WTC11 (cell line): ENCODE measurements at regions not wholly inside any gene's neighbourhood (a gene's known extent, or its start where the extent isn't known, plus 50 kb on each side); places are given as distances from the start of the nearest gene placed in this dataset.

Experiments used
- ATAC-seq: fragments of 200-7000 bp; cut with Tn5 transposase; 2 replicates; pipeline ENCODE4 v1.10.0; 2021; ENCODE audit warnings: mild to moderate bottlenecking, moderate library complexity
- CTCF ChIA-PET: fragments of 300-600 bp; sonication (Branson Sonifier 250); formaldehyde crosslinking; loops from one replicate; lab custom pipeline; 2021; ENCODE audit warnings: antibody characterized with exemption; lab: Charles Lee
- POLR2A ChIA-PET: fragments of 350-600 bp; sonication (Branson Sonifier 250); formaldehyde crosslinking; loops from one replicate; lab custom pipeline; 2021; ENCODE audit warnings: antibody characterized with exemption; lab: Charles Lee
- DNase-seq: peaks from one replicate; pipeline ENCODE4 v3.0.0; 2021; ENCODE audit warnings: low spot score
- H3K27ac Mint-ChIP-seq: 2 replicates; pipeline ENCODE4 v1.8.0; 2021; ENCODE audit warnings: mixed read lengths
- H3K27me3 Mint-ChIP-seq: 2 replicates; pipeline ENCODE4 v1.8.0; 2021; ENCODE audit warnings: low read depth, mild to moderate bottlenecking, moderate library complexity, mixed read lengths
- H3K36me3 Mint-ChIP-seq: 2 replicates; pipeline ENCODE4 v1.8.0; 2021; ENCODE audit warnings: mixed read lengths
- H3K4me1 Mint-ChIP-seq: 2 replicates; pipeline ENCODE4 v1.8.0; 2022; ENCODE audit warnings: mixed read lengths
- H3K4me3 Mint-ChIP-seq: 2 replicates; pipeline ENCODE4 v1.8.0; 2021; ENCODE audit warnings: mild to moderate bottlenecking, moderate library complexity, mixed read lengths
- H3K9me3 Mint-ChIP-seq: 2 replicates; pipeline ENCODE4 v1.8.0; 2021; ENCODE audit warnings: mixed read lengths
- ATF6 ChIP-seq: sonication (generic); formaldehyde crosslinking; IDR thresholded peaks from 2 replicates; pipeline ENCODE4 v1.8.1; 2023; ENCODE audit warnings: mild to moderate bottlenecking, missing genetic modification reagents
- CREB1 ChIP-seq: sonication (generic); formaldehyde crosslinking; IDR thresholded peaks from 2 replicates; pipeline ENCODE4 v1.8.0; 2023; ENCODE audit warnings: mild to moderate bottlenecking, missing genetic modification reagents
- ELF4 ChIP-seq: sonication (generic); formaldehyde crosslinking; IDR thresholded peaks from 2 replicates; pipeline ENCODE4 v1.8.1; 2022; ENCODE audit warnings: low read depth, mild to moderate bottlenecking, moderate library complexity, missing genetic modification reagents
- ESRRA ChIP-seq: sonication (generic); formaldehyde crosslinking; IDR thresholded peaks from 2 replicates; pipeline ENCODE4 v1.8.1; 2022; ENCODE audit warnings: mild to moderate bottlenecking, missing genetic modification reagents, borderline replicate concordance
- ETV6 ChIP-seq: sonication (generic); formaldehyde crosslinking; IDR thresholded peaks from 2 replicates; pipeline ENCODE4 v1.8.1; 2022; ENCODE audit warnings: mild to moderate bottlenecking, missing genetic modification reagents
- FOXJ3 ChIP-seq: sonication (generic); formaldehyde crosslinking; IDR thresholded peaks from 2 replicates; pipeline ENCODE4 v1.9.0; 2021; ENCODE audit warnings: missing genetic modification reagents, mild to moderate bottlenecking, borderline replicate concordance
- JAZF1 ChIP-seq: fragments of 250-450 bp; sonication (Bioruptor Pico); IDR thresholded peaks from 2 replicates; pipeline ENCODE4 v1.9.0; 2021; ENCODE audit warnings: moderate library complexity, mild to moderate bottlenecking, inconsistent platforms
- MXD4 ChIP-seq: fragments of 250-450 bp; sonication (Bioruptor Pico); IDR thresholded peaks from 2 replicates; pipeline ENCODE4 v1.8.0; 2021; ENCODE audit warnings: mild to moderate bottlenecking, moderate library complexity, borderline replicate concordance
- NFATC4 ChIP-seq: fragments of 250-450 bp; sonication (Bioruptor Pico); IDR thresholded peaks from 2 replicates; pipeline ENCODE4 v1.9.0; 2021; ENCODE audit warnings: mild to moderate bottlenecking
- NR3C1 ChIP-seq: sonication (generic); formaldehyde crosslinking; conservative IDR thresholded peaks from 2 replicates; pipeline ENCODE4 v1.8.1; 2023; ENCODE audit warnings: low read depth, mild to moderate bottlenecking, missing genetic modification reagents
- SMAD4 ChIP-seq: sonication (generic); formaldehyde crosslinking; IDR thresholded peaks from 2 replicates; pipeline ENCODE4 v1.8.0; 2022; ENCODE audit warnings: mild to moderate bottlenecking, missing genetic modification reagents
- SOX15 ChIP-seq: fragments of 250-450 bp; sonication (Bioruptor Pico); IDR thresholded peaks from 2 replicates; pipeline ENCODE4 v1.9.0; 2021; ENCODE audit warnings: mild to moderate bottlenecking
- STAT6 ChIP-seq: sonication (generic); formaldehyde crosslinking; conservative IDR thresholded peaks from 2 replicates; pipeline ENCODE4 v1.8.1; 2023; ENCODE audit warnings: mild to moderate bottlenecking, low read depth, missing genetic modification reagents, moderate library complexity
- TEAD1 ChIP-seq: sonication (generic); formaldehyde crosslinking; IDR thresholded peaks from 2 replicates; pipeline ENCODE4 v1.8.0; 2022; ENCODE audit warnings: mild to moderate bottlenecking, missing genetic modification reagents
- ZNF219 ChIP-seq: sonication (generic); formaldehyde crosslinking; IDR thresholded peaks from 2 replicates; pipeline ENCODE4 v1.8.0; 2023; ENCODE audit warnings: missing genetic modification reagents, mild to moderate bottlenecking, borderline replicate concordance
- ZNF232 ChIP-seq: sonication (generic); formaldehyde crosslinking; IDR thresholded peaks from 2 replicates; pipeline ENCODE4 v1.8.0; 2022; ENCODE audit warnings: mild to moderate bottlenecking, missing genetic modification reagents
- ZNF317 ChIP-seq: sonication (generic); formaldehyde crosslinking; IDR thresholded peaks from 2 replicates; pipeline ENCODE4 v1.8.1; 2023; ENCODE audit warnings: low read depth, mild to moderate bottlenecking, moderate library complexity, missing genetic modification reagents, borderline replicate concordance
- ZNF416 ChIP-seq: fragments of 250-450 bp; sonication (Bioruptor Pico); IDR thresholded peaks from 2 replicates; pipeline ENCODE4 v1.9.0; 2021; ENCODE audit warnings: mild to moderate bottlenecking, inconsistent platforms
- TF ChIP-seq, protein P1 (sequence below): sonication (generic); formaldehyde crosslinking; IDR thresholded peaks from 2 replicates; pipeline ENCODE4 v1.8.0; 2022; ENCODE audit warnings: mild to moderate bottlenecking, missing genetic modification reagents
- TF ChIP-seq, protein P2 (sequence below): sonication (generic); formaldehyde crosslinking; IDR thresholded peaks from 2 replicates; pipeline ENCODE4 v1.8.1; 2022; ENCODE audit warnings: mild to moderate bottlenecking, missing genetic modification reagents, moderate library complexity, borderline replicate concordance
- TF ChIP-seq, protein P3 (sequence below): sonication (generic); formaldehyde crosslinking; IDR thresholded peaks from 2 replicates; pipeline ENCODE4 v1.8.1; 2023; ENCODE audit warnings: mild to moderate bottlenecking, missing genetic modification reagents

GRCh38 chr3:64379221-64379620, 154.0 kb upstream of the PRICKLE2 start (continued):
- TF ChIP-seq SMAD4 (CRISPR knock-in tag) = no peak
- no peak for TF ChIP-seq ZNF219
- TF ChIP-seq, protein P1, sequence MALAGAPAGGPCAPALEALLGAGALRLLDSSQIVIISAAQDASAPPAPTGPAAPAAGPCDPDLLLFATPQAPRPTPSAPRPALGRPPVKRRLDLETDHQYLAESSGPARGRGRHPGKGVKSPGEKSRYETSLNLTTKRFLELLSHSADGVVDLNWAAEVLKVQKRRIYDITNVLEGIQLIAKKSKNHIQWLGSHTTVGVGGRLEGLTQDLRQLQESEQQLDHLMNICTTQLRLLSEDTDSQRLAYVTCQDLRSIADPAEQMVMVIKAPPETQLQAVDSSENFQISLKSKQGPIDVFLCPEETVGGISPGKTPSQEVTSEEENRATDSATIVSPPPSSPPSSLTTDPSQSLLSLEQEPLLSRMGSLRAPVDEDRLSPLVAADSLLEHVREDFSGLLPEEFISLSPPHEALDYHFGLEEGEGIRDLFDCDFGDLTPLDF (CRISPR knock-in tag) = no peak
- TF ChIP-seq MXD4 (CRISPR knock-in tag) = no peak
- no peak for TF ChIP-seq ATF6
- no peak for TF ChIP-seq CREB1 (CRISPR knock-in tag)
- no peak for TF ChIP-seq STAT6 (CRISPR knock-in tag)
- TF ChIP-seq ESRRA (CRISPR knock-in tag) = no peak
- TF ChIP-seq, protein P2, sequence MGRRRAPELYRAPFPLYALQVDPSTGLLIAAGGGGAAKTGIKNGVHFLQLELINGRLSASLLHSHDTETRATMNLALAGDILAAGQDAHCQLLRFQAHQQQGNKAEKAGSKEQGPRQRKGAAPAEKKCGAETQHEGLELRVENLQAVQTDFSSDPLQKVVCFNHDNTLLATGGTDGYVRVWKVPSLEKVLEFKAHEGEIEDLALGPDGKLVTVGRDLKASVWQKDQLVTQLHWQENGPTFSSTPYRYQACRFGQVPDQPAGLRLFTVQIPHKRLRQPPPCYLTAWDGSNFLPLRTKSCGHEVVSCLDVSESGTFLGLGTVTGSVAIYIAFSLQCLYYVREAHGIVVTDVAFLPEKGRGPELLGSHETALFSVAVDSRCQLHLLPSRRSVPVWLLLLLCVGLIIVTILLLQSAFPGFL (CRISPR knock-in tag) = no peak
- no peak for TF ChIP-seq NR3C1 (CRISPR knock-in tag)
- TF ChIP-seq ZNF232 (CRISPR knock-in tag) = no peak

- no peaks in the 10 kb centered on the region for H3K4me1 Mint-ChIP-seq
- ATAC-seq (no peak), DNase-seq (no peak)
- H3K9me3 Mint-ChIP-seq = peaks cover 20% of the 10 kb centered on the region
- TF ChIP-seq ZNF317 (CRISPR knock-in tag) = no peak
- TF ChIP-seq ELF4 (CRISPR knock-in tag) = no peak
- TF ChIP-seq ETV6 (CRISPR knock-in tag) = no peak
- TF ChIP-seq, protein P2 (CRISPR knock-in tag) = no peak
- TF ChIP-seq TEAD1 (CRISPR knock-in tag) = no peak
- no peak for TF ChIP-seq ZNF416 (CRISPR knock-in tag)
- no peak for TF ChIP-seq FOXJ3 (CRISPR knock-in tag)
- no peak for TF ChIP-seq NR3C1 (CRISPR knock-in tag)
- TF ChIP-seq, protein P3, sequence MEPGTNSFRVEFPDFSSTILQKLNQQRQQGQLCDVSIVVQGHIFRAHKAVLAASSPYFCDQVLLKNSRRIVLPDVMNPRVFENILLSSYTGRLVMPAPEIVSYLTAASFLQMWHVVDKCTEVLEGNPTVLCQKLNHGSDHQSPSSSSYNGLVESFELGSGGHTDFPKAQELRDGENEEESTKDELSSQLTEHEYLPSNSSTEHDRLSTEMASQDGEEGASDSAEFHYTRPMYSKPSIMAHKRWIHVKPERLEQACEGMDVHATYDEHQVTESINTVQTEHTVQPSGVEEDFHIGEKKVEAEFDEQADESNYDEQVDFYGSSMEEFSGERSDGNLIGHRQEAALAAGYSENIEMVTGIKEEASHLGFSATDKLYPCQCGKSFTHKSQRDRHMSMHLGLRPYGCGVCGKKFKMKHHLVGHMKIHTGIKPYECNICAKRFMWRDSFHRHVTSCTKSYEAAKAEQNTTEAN = no peak
- TF ChIP-seq SOX15 (CRISPR knock-in tag) = no peak
- no peak for TF ChIP-seq JAZF1 (CRISPR knock-in tag)
- TF ChIP-seq NFATC4 = no peak
- no peak overlapping the region for H3K27ac Mint-ChIP-seq
- H3K27me3 Mint-ChIP-seq = no peaks in the 10 kb centered on the region; the same call in 1 of the 2 replicates
- ChIA-PET CTCF (no interaction called here), POLR2A (no interaction called here)
- H3K4me3 Mint-ChIP-seq = no peak overlapping the region
- no peaks in the 10 kb centered on the region for H3K36me3 Mint-ChIP-seq
Observed at GRCh38 chr3:64377942-64378341, 152.7 kb upstream of the PRICKLE2 start.
